22Rv1 (cell line): ENCODE measurements at regions not wholly inside any gene's neighbourhood (a gene's known extent, or its start where the extent isn't known, plus 50 kb on each side); places are given as distances from the start of the nearest gene placed in this dataset.

Source experiments
- H3K27ac ChIP-seq: fragments of 450-650 bp; 2 replicates; pipeline ENCODE4 v1.5.1; 2017
- ZFX ChIP-seq: fragments of 450-650 bp; IDR thresholded peaks from 2 replicates; pipeline ENCODE4 v1.6.1; 2017; ENCODE audit warnings: antibody characterized with exemption, borderline replicate concordance
- TF ChIP-seq, protein P1 (sequence below): fragments of 450-650 bp; IDR thresholded peaks from 2 replicates; pipeline ENCODE4 v1.5.1; 2017; ENCODE audit warnings: mild to moderate bottlenecking

DNA sequence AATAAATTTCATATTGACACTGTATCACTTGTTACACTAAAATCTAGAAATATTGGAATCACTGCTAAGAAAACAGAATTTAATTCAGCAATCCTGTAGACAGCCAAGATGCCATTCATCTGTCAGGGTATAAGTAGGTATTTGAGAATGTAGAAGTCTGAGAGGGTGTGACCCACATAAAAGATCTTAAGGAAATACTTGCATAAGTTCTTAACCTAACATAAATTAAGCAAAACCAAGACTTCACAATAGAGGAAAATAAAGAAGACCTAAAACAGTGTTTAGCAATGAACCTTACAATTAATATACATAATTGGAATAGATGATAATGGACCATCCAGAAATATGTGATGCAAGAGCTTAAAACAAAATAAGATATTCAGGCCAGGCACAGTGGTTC is 636.2 kb downstream of the TBC1D4 start:
- TF ChIP-seq, protein P1, sequence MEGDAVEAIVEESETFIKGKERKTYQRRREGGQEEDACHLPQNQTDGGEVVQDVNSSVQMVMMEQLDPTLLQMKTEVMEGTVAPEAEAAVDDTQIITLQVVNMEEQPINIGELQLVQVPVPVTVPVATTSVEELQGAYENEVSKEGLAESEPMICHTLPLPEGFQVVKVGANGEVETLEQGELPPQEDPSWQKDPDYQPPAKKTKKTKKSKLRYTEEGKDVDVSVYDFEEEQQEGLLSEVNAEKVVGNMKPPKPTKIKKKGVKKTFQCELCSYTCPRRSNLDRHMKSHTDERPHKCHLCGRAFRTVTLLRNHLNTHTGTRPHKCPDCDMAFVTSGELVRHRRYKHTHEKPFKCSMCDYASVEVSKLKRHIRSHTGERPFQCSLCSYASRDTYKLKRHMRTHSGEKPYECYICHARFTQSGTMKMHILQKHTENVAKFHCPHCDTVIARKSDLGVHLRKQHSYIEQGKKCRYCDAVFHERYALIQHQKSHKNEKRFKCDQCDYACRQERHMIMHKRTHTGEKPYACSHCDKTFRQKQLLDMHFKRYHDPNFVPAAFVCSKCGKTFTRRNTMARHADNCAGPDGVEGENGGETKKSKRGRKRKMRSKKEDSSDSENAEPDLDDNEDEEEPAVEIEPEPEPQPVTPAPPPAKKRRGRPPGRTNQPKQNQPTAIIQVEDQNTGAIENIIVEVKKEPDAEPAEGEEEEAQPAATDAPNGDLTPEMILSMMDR, result no peak
- no peak for TF ChIP-seq ZFX
- H3K27ac ChIP-seq, result no peak overlapping the region

DNA sequence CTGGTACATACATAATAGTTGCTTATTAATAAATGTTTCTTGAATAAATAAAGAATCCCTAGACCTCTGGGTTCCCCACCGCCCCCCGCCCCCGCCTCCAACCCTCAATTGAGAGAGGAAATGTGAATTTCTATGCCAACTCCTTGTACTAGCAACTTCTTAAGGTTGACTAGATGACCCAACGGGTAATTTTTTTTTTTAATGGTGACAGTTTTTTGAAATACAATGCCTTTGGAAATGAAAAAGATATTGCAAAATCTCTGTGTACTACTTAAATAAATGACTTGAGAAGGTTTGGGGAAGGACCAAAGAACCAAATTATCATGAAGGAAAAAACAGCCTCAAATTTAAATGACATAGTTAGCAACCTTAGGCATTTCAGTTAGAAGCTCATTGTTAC is 640.3 kb downstream of the TBC1D4 start:
- H3K27ac ChIP-seq, result no peak overlapping the region
- TF ChIP-seq, protein P1, result no peak
- no peak for TF ChIP-seq ZFX

DNA sequence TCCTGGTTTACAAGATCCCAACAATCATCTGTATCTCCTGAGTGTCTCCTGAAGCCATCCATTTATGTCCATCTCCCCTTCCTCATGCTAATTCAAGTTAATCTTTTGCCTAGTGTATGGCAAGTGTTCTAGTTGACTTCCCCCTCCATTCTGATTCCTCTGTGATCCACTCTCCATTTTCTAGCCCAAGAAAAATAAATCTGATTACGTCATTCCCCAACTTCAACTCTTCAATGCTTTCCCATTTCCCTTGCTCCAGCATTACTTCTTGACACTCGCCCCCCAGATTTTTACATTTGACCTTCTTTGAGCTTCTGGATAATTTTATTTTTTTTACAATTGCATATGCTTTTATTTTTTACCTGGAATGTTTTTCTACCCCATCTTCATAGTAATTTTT is 640.8 kb downstream of the TBC1D4 start:
- no peak overlapping the region for H3K27ac ChIP-seq
- TF ChIP-seq, protein P1, result no peak
- no peak for TF ChIP-seq ZFX

DNA sequence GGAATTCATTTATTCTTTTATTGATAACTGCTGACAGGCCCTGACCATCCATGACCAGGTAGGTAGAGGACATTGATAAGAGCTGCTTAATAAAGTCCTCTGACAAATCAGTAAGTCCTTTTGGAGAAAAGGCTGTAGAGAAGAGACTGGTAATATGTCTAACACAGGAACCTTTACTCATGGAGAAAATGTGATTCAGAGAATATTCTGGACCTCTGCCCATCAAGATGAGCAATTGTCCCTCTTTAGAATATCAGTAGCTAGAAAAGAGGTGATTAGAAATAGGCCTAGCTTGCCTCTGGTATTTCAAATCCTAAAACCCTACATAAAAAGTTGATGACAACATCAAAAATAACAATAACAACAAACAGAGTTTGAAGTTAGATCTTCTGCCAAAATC is 642.3 kb downstream of the TBC1D4 start:
- H3K27ac ChIP-seq, result no peak overlapping the region
- TF ChIP-seq ZFX, result no peak
- TF ChIP-seq, protein P1, result no peak

DNA sequence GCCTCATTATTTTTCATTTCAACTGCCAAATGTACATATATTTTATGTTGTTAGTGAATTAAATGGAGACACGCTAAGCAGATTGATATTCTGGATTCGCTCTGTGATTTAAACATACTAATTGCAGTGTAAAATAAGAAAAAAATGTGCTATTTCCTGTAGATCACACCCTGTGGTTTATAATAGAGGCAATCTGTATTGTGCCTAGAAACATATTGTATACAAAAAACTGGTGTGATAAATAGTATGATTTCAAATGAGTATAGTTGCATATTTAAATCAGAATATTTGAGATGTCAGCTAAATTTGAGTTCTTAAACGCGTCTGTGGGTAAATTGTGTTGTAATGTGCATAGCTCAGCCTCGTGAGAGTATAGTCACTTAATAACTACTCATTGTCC is 643.9 kb downstream of the TBC1D4 start:
- TF ChIP-seq ZFX, result no peak
- TF ChIP-seq, protein P1, result no peak
- H3K27ac ChIP-seq, result no peak overlapping the region

DNA sequence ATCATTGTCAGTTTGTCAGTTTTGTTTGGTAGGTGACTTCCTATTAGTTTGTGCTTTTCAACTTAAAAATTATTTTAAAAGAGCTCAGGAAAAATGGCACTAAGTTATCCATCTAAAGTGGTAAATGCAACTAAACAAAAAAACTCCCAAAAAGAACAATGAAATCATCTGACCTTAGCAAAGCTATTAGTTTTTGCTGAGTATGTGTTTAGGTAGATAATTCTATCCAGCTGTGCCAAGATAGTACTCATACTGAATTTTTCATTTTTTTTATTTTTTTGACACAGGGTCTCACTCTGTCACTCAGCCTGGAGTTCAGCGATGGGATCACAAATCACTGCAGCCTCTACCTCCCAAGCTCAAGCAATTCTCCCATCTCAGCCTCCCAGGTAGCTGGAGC is 645.3 kb downstream of the TBC1D4 start:
- no peak overlapping the region for H3K27ac ChIP-seq
- TF ChIP-seq, protein P1, result no peak
- no peak for TF ChIP-seq ZFX

DNA sequence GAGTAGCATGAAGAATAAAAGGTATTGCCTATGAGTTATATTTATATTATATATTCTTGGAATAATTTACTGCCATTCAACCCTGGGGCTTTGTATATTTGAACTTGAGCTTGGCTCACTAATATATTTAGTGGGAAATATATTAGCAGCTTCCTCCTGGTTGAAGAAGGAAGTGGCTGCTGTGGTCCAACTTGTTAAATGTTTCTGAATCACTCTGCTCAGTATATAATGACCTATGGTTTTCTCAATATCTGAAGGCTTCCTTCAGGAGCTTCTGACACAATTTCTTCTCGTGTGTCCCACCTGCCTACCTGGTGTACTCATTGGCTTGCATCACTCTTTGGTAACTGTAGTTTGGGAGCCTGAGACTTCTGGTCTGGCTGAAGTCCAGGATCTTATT is 646.4 kb downstream of the TBC1D4 start:
- no peak overlapping the region for H3K27ac ChIP-seq
- TF ChIP-seq ZFX, result no peak
- TF ChIP-seq, protein P1, result no peak
